Breast epithelium (tissue), 4 donors: ENCODE measurements at regions not wholly inside any gene's neighbourhood (a gene's known extent, or its start where the extent isn't known, plus 50 kb on each side); places are given as distances from the start of the nearest gene placed in this dataset.

Experiments used
- DNase-seq, 2 donors: peaks; one replicate each; pipeline ENCODE4 v3.0.0-alpha.2; 2019; ENCODE audit warnings: low spot score in 2 of 2
- H3K27ac ChIP-seq, 2 donors: fragments of 200-600 bp; sonication (generic) in 1 of 2; one replicate each; pipeline ENCODE4 v1.5.1; 2016 to 2019; ENCODE audit warnings: mild to moderate bottlenecking in 1 of 2
- H3K27me3 ChIP-seq, 2 donors: fragments of 200-600 bp; sonication (generic) in 1 of 2; one replicate each; pipeline versions ENCODE4 v1.5.1 to v1.6.0; 2017 to 2019; ENCODE audit warnings: control low read depth in 1 of 2, mild to moderate bottlenecking in 1 of 2
- H3K36me3 ChIP-seq: fragments of 200-600 bp; one replicate; pipeline ENCODE4 v1.5.1; 2019
- H3K4me1 ChIP-seq, 2 donors: fragments of 200-600 bp; sonication (generic); one replicate each; pipeline ENCODE4 v1.5.1; 2016 to 2019; ENCODE audit warnings: control low read depth in 1 of 2
- H3K4me3 ChIP-seq, 3 donors: fragments of 200-600 bp; sonication (generic); 1 replicate in 2 of 3; 2 replicates in 1 of 3; pipeline ENCODE4 v1.5.1; 2016 to 2019; ENCODE audit warnings: mild to moderate bottlenecking in 3 of 3, moderate library complexity in 2 of 3
- H3K9me3 ChIP-seq, 2 donors: fragments of 200-600 bp; sonication (generic) in 1 of 2; one replicate each; pipeline ENCODE4 v1.5.1; 2016 to 2019; ENCODE audit warnings: control low read depth in 1 of 2
- CTCF ChIP-seq, 3 donors: fragments of 450-650 bp; IDR thresholded peaks; one replicate each; pipeline ENCODE4 v1.5.1; 2016 to 2017; ENCODE audit warnings: antibody characterized with exemption in 3 of 3, mild to moderate bottlenecking in 3 of 3, moderate library complexity in 3 of 3
- POLR2A ChIP-seq: fragments of 450-650 bp; IDR thresholded peaks from one replicate; pipeline ENCODE4 v1.6.1; 2016; ENCODE audit warnings: antibody characterized with exemption, mild to moderate bottlenecking, moderate library complexity
- POLR2AphosphoS5 ChIP-seq, 3 donors: sonication (generic); formaldehyde crosslinking; IDR thresholded peaks; one replicate each; pipeline ENCODE4 v1.6.1; 2017; ENCODE audit warnings: antibody characterized with exemption in 3 of 3
- intact Hi-C: fragments of 100-400 bp; cut with DNase I; formaldehyde crosslinking; loops from one replicate; pipeline ENCODE4 v1.15.1; 2023; ENCODE audit warnings: low total_unique reads

DNA sequence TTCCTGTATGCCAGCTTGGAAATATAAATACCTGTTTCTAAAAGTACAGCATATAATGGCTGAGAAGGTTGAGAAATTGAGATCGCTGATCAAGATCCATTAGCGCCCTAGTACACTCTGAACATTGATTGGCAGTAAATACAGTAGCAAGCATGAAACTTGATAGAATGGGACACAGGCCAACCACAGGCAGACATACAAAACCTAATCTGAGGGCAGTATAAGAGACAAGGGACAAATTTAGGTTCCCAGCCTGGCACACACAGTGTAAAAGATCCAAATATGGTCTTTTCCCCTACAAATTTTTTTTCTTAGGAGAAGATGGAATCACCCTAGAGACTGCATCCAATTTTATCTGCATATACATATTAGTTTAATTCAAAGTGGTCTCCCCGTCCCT lies 126.5 kb upstream of the ARHGAP42 start:
- H3K27ac ChIP-seq = no peak overlapping the region
- no peaks in the 10 kb centered on the region for H3K36me3 ChIP-seq
- H3K27me3 ChIP-seq = no peaks in the 10 kb centered on the region
- TF ChIP-seq CTCF (IDR thresholded peaks at IDR 0.05) = no peak
- TF ChIP-seq POLR2A = no peak
- TF ChIP-seq POLR2AphosphoS5 (IDR thresholded peaks at IDR 0.05) = no peak
- peaks cover 0 to 5% of the 10 kb centered on the region in 2 donors for H3K4me1 ChIP-seq
- intact Hi-C loops = no loop called here
- no peak for DNase-seq
- H3K9me3 ChIP-seq = no peaks in the 10 kb centered on the region
- no peak overlapping the region for H3K4me3 ChIP-seq

- H3K9me3 ChIP-seq = no peaks in the 10 kb centered on the region
- H3K4me1 ChIP-seq = peaks cover 0 to 5% of the 10 kb centered on the region in 2 donors
- DNase-seq = no peak
- no peaks in the 10 kb centered on the region for H3K27me3 ChIP-seq
- intact Hi-C loops = no loop called here
- no peak for TF ChIP-seq POLR2A
- no peak for TF ChIP-seq CTCF (IDR thresholded peaks at IDR 0.05)
- TF ChIP-seq POLR2AphosphoS5 (IDR thresholded peaks at IDR 0.05) = no peak
- no peak overlapping the region for H3K4me3 ChIP-seq
- no peak overlapping the region for H3K27ac ChIP-seq
- H3K36me3 ChIP-seq = no peaks in the 10 kb centered on the region
Observed at GRCh38 chr11:100561323-100561722, 125.8 kb upstream of the ARHGAP42 start.

DNA sequence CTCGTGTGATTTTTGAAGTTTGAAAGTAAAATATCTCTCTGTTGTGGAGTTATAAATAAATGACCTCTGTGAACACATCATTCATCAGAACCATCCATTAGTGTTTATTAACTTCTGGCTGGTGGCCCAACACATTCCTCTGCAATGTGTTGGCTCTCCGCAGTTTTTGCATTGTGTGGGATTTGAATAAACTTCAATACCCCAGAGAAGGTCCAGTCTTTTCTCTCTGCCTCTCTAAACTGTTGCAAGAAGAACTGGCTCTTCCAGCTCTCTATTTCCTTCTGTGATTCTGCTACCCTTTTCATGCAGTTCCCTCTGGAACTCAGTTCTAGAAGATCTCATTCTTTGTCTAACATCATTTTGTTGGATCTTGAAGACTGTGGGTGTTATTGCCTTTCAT lies 125.0 kb upstream of the ARHGAP42 start:
- Histone ChIP-seq H3K9me3 (no peaks in the 10 kb centered on the region), H3K4me1 (peaks cover 0 to 5% of the 10 kb centered on the region in 2 donors), H3K4me3 (no peak overlapping the region), H3K27ac (no peak overlapping the region), H3K36me3 (no peaks in the 10 kb centered on the region), H3K27me3 (no peaks in the 10 kb centered on the region)
- DNase-seq = no peak
- TF ChIP-seq CTCF (IDR thresholded peaks at IDR 0.05) = no peak
- no peak for TF ChIP-seq POLR2A
- no peak for TF ChIP-seq POLR2AphosphoS5 (IDR thresholded peaks at IDR 0.05)
- intact Hi-C loops = no loop called here

DNA sequence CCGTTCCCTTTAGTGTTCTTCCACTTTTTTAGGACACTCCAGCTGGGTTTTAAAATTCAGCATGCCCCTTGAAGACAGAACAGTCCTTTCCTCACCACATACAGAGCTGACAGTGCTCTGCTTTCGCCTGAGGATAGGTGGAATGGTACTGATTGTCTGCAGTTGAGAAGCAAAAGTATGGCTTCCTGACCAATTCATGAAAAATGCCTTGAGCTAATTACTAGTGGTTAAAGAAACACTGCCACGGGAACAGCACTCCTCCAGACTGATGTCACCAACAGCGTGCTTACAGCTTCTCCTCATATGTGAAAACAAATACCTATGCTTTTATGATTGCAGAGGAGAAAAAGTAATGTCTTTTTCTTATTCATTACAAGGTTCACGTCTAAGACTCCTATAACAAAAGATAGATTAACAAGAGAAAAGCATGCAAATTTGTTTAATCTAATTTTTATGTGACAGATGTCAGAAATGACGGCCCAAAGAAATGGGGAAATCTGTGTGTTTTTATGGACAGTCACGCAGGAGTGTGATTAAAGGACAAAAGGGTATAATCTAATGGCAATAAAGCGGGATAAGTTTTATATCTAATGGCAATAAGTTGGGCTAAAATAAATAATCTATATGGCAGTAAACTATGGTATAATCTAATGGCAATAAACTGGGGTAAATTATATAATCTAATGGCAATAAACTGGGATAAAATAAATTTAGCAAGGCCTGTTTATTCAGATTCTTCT lies 123.4 kb upstream of the ARHGAP42 start:
- Histone ChIP-seq H3K36me3 (no peaks in the 10 kb centered on the region), H3K4me3 (no peak overlapping the region), H3K27ac (no peak overlapping the region), H3K27me3 (no peaks in the 10 kb centered on the region), H3K9me3 (no peaks in the 10 kb centered on the region), H3K4me1 (peaks cover 0 to 5% of the 10 kb centered on the region in 2 donors)
- TF ChIP-seq POLR2AphosphoS5 (IDR thresholded peaks at IDR 0.05) (no peak), POLR2A (no peak), CTCF (IDR thresholded peaks at IDR 0.05) (no peak)
- DNase-seq = no peak
- intact Hi-C loops = no loop called here

GRCh38 chr11:100573911-100574513 lies 113.1 kb upstream of the ARHGAP42 start:
- Histone ChIP-seq H3K4me1 (no peaks in the 10 kb centered on the region), H3K4me3 (no peak overlapping the region), H3K27ac (no peak overlapping the region), H3K27me3 (no peaks in the 10 kb centered on the region), H3K9me3 (no peaks in the 10 kb centered on the region), H3K36me3 (no peaks in the 10 kb centered on the region)
- intact Hi-C loops = no loop called here
- no peak for DNase-seq
- TF ChIP-seq POLR2A (no peak), POLR2AphosphoS5 (IDR thresholded peaks at IDR 0.05) (no peak), CTCF (IDR thresholded peaks at IDR 0.05) (no peak)
